GM13976 (cell line): ENCODE measurements at regions not wholly inside any gene's neighbourhood (a gene's known extent, or its start where the extent isn't known, plus 50 kb on each side); places are given as distances from the start of the nearest gene placed in this dataset.

ENCODE experiments used
- DNase-seq: peaks from one replicate; pipeline ENCODE4 v3.0.0; 2012; ENCODE audit warnings: low spot score
- in situ Hi-C: fragments of 300-500 bp; cut with MboI; formaldehyde crosslinking; loops from one replicate; pipeline ENCODE4 v1.12.0; 2022; ENCODE audit warnings: low sequenced_read_pairs, mixed read lengths, inconsistent platforms; ENCODE audit not compliant: unreplicated experiment
- TF ChIP-seq, protein P1 (sequence below): IDR thresholded peaks from 2 replicates; pipeline ENCODE4 v1.5.1; 2012; ENCODE audit warnings: borderline replicate concordance, mild to moderate bottlenecking; ENCODE audit not compliant: insufficient read depth; ENCODE audit errors: extremely low read depth, missing control alignments, control extremely low read depth

GRCh38 chr12:28793581-28794151 lies 355.4 kb upstream of the FAR2 start:
- TF ChIP-seq, protein P1, sequence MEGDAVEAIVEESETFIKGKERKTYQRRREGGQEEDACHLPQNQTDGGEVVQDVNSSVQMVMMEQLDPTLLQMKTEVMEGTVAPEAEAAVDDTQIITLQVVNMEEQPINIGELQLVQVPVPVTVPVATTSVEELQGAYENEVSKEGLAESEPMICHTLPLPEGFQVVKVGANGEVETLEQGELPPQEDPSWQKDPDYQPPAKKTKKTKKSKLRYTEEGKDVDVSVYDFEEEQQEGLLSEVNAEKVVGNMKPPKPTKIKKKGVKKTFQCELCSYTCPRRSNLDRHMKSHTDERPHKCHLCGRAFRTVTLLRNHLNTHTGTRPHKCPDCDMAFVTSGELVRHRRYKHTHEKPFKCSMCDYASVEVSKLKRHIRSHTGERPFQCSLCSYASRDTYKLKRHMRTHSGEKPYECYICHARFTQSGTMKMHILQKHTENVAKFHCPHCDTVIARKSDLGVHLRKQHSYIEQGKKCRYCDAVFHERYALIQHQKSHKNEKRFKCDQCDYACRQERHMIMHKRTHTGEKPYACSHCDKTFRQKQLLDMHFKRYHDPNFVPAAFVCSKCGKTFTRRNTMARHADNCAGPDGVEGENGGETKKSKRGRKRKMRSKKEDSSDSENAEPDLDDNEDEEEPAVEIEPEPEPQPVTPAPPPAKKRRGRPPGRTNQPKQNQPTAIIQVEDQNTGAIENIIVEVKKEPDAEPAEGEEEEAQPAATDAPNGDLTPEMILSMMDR = no peak
- in situ Hi-C loops = no loop called here
- no peak for DNase-seq

DNA sequence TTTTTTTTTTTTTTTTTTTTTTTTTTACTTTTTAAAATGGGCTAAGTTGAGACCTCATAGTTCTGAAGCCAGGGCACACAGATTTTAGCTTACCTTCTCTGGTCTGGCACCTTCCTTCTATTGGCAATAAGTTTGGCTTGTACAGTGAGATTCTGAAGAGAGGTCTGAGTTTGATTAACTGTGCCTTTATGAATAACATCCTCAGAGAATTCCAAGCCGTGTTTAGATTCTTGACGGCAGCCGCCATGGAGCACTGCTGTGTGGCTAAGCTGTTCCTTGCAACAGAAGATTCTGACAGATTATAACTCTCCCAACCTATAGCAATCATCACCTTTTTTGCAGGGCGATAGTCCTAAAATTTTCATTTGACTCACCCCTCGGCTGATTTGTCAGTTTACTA lies 354.9 kb upstream of the FAR2 start:
- DNase-seq = no peak
- in situ Hi-C loops = no loop called here

DNA sequence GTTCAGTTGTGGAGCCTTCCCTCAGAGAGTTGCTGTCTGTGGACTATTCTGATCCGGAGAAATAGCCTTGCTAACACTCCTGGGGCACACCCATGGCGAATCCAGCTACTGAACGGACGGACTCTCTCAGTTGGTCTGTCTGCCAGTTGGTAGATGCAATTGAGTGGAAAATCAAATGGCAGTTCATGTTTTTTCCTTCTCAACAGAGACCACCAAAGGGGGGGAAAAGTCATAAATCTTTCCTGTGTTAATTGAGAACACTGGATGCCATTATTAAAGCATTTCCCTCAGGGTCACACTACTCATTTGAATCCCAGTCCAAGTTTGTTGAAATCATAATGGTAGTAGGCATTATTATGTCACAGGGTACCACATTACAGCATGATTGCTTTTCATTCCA lies 354.3 kb upstream of the FAR2 start:
- no peak for DNase-seq
- TF ChIP-seq, protein P1 = no peak
- in situ Hi-C loops = no loop called here

More for the DNA sequence above, 354.9 kb upstream of the FAR2 start:
- TF ChIP-seq, protein P1 = no peak

DNA sequence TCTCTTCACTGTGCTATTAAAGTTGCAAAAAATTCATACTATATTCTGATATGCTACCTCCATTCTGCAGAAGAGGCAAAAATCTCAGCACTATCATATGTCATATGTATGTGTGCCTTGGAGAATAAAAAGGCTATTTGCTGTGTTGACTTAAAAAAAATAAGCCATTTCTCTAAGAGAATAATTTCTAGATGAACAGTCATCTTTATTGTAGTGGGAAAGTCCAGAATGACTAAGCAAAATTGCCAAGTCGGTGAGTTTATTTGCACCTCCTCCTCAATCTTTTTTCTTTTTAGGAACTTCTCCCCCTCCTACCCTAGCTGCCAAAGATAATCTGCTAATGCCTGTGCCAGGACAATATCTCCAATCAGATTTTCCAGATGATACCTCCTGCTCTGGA lies 353.8 kb upstream of the FAR2 start:
- TF ChIP-seq, protein P1 = no peak
- no peak for DNase-seq

GRCh38 chr12:28799348-28799747 lies 349.7 kb upstream of the FAR2 start:
- in situ Hi-C loops = no loop called here

More for the DNA sequence above, 353.8 kb upstream of the FAR2 start:
- in situ Hi-C loops = no loop called here

GRCh38 chr12:28800129-28800528 lies 348.9 kb upstream of the FAR2 start:
- DNase-seq = peak; percentile 3
- in situ Hi-C loops = no loop called here
- TF ChIP-seq, protein P1 = no peak

More at GRCh38 chr12:28799348-28799747, 349.7 kb upstream of the FAR2 start:
- TF ChIP-seq, protein P1 = no peak
- no peak for DNase-seq

DNA sequence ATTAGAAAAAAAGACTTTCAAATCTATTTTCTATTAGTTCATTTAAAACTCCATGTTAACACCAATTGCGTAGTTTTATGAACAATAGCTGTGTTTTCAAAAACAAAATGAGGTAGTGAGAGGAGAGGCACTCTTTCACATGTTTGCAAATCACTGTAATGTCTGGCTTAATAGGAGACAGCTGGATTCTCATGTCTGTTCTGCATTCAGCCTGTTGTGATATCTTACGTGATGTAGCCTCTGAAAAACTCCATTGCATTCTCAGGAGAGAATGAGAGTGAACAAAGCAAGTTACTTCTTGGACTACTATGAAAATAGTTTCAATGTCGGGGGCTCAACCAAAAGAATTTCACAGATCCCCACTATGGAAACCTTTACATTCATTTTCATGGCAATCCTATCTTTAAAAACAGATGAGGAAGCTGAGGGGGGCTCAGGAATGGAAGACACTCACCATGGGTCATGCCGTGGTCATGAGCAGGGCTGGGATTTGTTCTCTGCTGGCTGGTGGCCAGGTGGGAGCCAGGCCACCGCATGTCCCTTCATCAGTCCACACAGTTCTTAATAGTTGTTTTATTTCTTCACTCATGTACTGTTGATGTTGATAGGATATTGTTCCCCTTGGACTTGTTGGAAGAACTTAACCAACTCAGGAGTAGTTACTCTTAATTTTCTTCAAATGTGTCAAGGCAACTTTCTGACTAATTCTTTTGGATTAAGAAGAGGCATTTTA lies 346.2 kb upstream of the FAR2 start:
- TF ChIP-seq, protein P1 = no peak
- no peak for DNase-seq
- in situ Hi-C loops = no loop called here
